ENCODE measurements at regions not wholly inside any gene's neighbourhood (a gene's known extent, or its start where the extent isn't known, plus 50 kb on each side); places are given as distances from the start of the nearest gene placed in this dataset.
A peak's percentile ranks its signal among the peaks of the same experiment; 100 is the strongest.
"Not testable (repeated sequence)": the region's sequence is repeated elsewhere in the genome, so short reads cannot be mapped to it uniquely, and the experiment has no call there.

DNA sequence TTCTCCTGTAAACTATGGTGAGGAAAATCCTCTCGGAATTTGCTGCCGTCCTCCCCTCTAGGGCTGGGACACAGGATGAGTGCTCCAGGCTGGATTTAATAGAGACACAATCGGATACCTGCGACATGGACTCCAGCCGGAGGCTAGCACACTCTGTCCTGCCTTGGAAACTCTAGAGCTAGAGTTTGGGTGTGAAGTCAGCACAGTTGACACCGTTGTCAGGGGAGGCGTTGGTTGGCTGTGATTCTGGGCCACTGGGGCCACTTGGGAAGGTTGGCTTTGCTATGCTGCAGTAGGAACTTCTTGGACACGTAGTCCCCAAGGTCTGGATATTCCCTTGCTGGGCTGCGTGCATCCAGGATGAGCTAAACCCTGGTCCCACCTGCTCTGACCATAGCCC lies 169.4 kb downstream of the NRN1 start:
- Histone ChIP-seq H3K36me3 (replicated peaks in 1 of 2; ENCODE audit: control insufficient read depth in 2 of 2, insufficient read depth in 2 of 2, low read length in 2 of 2) (no peaks in the 10 kb centered on the region), H4K8ac (ENCODE audit: low read depth, low read length) (no peak overlapping the region), H2AFZ (ENCODE audit: low read length) (no peak overlapping the region), H3K9me3 (replicated peaks in 1 of 2; ENCODE audit: control insufficient read depth in 2 of 2, insufficient read depth in 1 of 2, low read depth in 1 of 2, low read length in 2 of 2) (peaks cover 0 to 3% of the 10 kb centered on the region in 2 donors), H3K27me3 (ENCODE audit: control insufficient read depth in 3 of 3, insufficient read depth in 3 of 3, low read depth in 1 of 3, low read length in 3 of 3) (no peaks in the 10 kb centered on the region), H3K4me1 (ENCODE audit: control insufficient read depth in 2 of 2, insufficient read depth in 1 of 2, low read depth in 1 of 2, low read length in 2 of 2) (peaks cover 0 to 15% of the 10 kb centered on the region in 2 donors), H4K91ac (ENCODE audit: low read depth, low read length, poor library complexity) (no peak overlapping the region), H3K4me3 (ENCODE audit: low read length in 2 of 2) (no peak overlapping the region), H2BK120ac (ENCODE audit: low read depth, low read length) (no peak overlapping the region), H3K4me2 (ENCODE audit: insufficient read depth, low read length, poor library complexity, severe bottlenecking) (no peak overlapping the region), H3K9ac (ENCODE audit: low read depth, low read length, poor library complexity) (no peak overlapping the region), H3K4ac (ENCODE audit: low read length) (no peak overlapping the region), H3K27ac (replicated peaks; ENCODE audit: low read length) (no peak overlapping the region), H3K14ac (ENCODE audit: low read length) (no peak overlapping the region), H3K79me1 (ENCODE audit: low read depth, low read length) (no peaks in the 10 kb centered on the region), H2BK5ac (ENCODE audit: low read length) (no peak overlapping the region), H3K18ac (ENCODE audit: low read length) (peak overlapping the region; percentile 35), H2BK15ac (ENCODE audit: low read length) (no peak overlapping the region), H3K23ac (ENCODE audit: low read depth, low read length, poor library complexity) (no peak overlapping the region), H2AK5ac (ENCODE audit: low read depth, low read length) (peak overlapping the region; percentile 15), H2BK12ac (ENCODE audit: low read length) (no peak overlapping the region)
- no peak for DNase-seq (ENCODE audit: low spot score)
- WGBS, 2 donors (ENCODE audit: extremely low coverage in 2 of 2, insufficient read length in 2 of 2, insufficient replicate concordance in 1 of 2), result no CpG with 5 or more reads among the region's 9 CpGs

DNA sequence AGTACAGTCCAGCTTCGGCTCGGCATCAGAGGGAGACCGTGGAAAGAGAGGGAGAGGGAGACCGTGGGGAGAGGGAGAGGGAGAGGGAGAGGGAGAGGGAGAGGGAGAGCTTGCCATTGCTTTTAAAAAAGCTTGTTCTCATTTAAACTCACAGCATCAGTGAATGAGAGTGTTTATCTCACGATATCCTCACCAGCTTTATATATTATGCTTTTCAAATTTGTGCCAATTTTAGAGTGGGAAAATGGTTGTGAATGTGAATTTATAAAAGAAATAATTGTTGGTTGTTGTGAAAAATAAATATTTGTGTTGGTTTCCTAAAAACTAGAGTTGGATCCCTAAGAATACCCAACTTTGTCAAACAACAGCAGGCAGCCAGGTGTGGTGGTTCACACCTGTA lies 170.1 kb downstream of the NRN1 start:
- no CpG with 5 or more reads among the region's 5 CpGs for WGBS, 2 donors (ENCODE audit: extremely low coverage in 2 of 2, insufficient read length in 2 of 2, insufficient replicate concordance in 1 of 2)
- not testable (repeated sequence) for H3K4me2 ChIP-seq (ENCODE audit: insufficient read depth, low read length, poor library complexity, severe bottlenecking); H3K36me3 ChIP-seq (replicated peaks in 1 of 2; ENCODE audit: control insufficient read depth in 2 of 2, insufficient read depth in 2 of 2, low read length in 2 of 2); H2BK5ac ChIP-seq (ENCODE audit: low read length); H3K27me3 ChIP-seq (ENCODE audit: control insufficient read depth in 3 of 3, insufficient read depth in 3 of 3, low read depth in 1 of 3, low read length in 3 of 3); H3K4me3 ChIP-seq (ENCODE audit: low read length in 2 of 2); H3K14ac ChIP-seq (ENCODE audit: low read length); DNase-seq (ENCODE audit: low spot score); H3K27ac ChIP-seq (replicated peaks; ENCODE audit: low read length); H4K91ac ChIP-seq (ENCODE audit: low read depth, low read length, poor library complexity); H3K4ac ChIP-seq (ENCODE audit: low read length); H2BK12ac ChIP-seq (ENCODE audit: low read length); H3K9ac ChIP-seq (ENCODE audit: low read depth, low read length, poor library complexity); H2BK120ac ChIP-seq (ENCODE audit: low read depth, low read length); H2AK5ac ChIP-seq (ENCODE audit: low read depth, low read length); H2AFZ ChIP-seq (ENCODE audit: low read length); H2BK15ac ChIP-seq (ENCODE audit: low read length); H3K18ac ChIP-seq (ENCODE audit: low read length); H3K23ac ChIP-seq (ENCODE audit: low read depth, low read length, poor library complexity); H3K79me1 ChIP-seq (ENCODE audit: low read depth, low read length); H3K9me3 ChIP-seq (replicated peaks in 1 of 2; ENCODE audit: control insufficient read depth in 2 of 2, insufficient read depth in 1 of 2, low read depth in 1 of 2, low read length in 2 of 2); H4K8ac ChIP-seq (ENCODE audit: low read depth, low read length)
- H3K4me1 ChIP-seq (ENCODE audit: control insufficient read depth in 2 of 2, insufficient read depth in 1 of 2, low read depth in 1 of 2, low read length in 2 of 2), result peaks cover 0 to 18% of the 10 kb centered on the region in 2 donors

DNA sequence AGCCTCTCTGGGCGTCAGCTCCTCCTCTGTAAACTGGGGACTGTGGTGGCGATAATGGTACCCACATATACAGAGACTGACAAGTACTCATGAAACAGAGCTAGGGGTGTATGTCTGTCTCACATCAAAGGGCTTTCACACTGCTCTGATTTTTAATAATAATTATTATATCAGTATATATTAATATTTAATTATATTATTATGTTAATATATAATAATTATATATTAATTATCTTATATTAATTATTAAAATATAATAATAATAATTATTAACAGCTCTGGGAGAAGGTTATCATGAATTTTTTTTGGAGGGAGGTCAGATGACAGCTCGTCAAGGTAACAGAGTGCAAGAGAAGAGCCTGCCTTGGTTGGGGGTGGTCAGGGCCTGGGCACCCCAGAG lies 173.6 kb downstream of the NRN1 start:
- H3K27ac ChIP-seq (replicated peaks; ENCODE audit: low read length), result no peak overlapping the region
- no peaks in the 10 kb centered on the region for H3K27me3 ChIP-seq (ENCODE audit: control insufficient read depth in 3 of 3, insufficient read depth in 3 of 3, low read depth in 1 of 3, low read length in 3 of 3)
- no peak overlapping the region for H3K4ac ChIP-seq (ENCODE audit: low read length)
- no peaks in the 10 kb centered on the region for H3K36me3 ChIP-seq (replicated peaks in 1 of 2; ENCODE audit: control insufficient read depth in 2 of 2, insufficient read depth in 2 of 2, low read length in 2 of 2)
- no peaks in the 10 kb centered on the region for H3K9me3 ChIP-seq (replicated peaks in 1 of 2; ENCODE audit: control insufficient read depth in 2 of 2, insufficient read depth in 1 of 2, low read depth in 1 of 2, low read length in 2 of 2)
- H3K18ac ChIP-seq (ENCODE audit: low read length), result no peak overlapping the region
- WGBS, 2 donors (ENCODE audit: extremely low coverage in 2 of 2, insufficient read length in 2 of 2, insufficient replicate concordance in 1 of 2), result no CpG with 5 or more reads among the region's 3 CpGs
- H2AFZ ChIP-seq (ENCODE audit: low read length), result no peak overlapping the region
- H3K4me1 ChIP-seq (ENCODE audit: control insufficient read depth in 2 of 2, insufficient read depth in 1 of 2, low read depth in 1 of 2, low read length in 2 of 2), result peaks cover 3 to 10% of the 10 kb centered on the region in 2 donors
- no peak overlapping the region for H2BK15ac ChIP-seq (ENCODE audit: low read length)
- peak overlapping the region; percentile 94 for H2BK120ac ChIP-seq (ENCODE audit: low read depth, low read length)
- H2BK12ac ChIP-seq (ENCODE audit: low read length), result no peak overlapping the region
- H3K23ac ChIP-seq (ENCODE audit: low read depth, low read length, poor library complexity), result no peak overlapping the region
- no peak overlapping the region for H3K9ac ChIP-seq (ENCODE audit: low read depth, low read length, poor library complexity)
- no peak for DNase-seq (ENCODE audit: low spot score)
- H3K14ac ChIP-seq (ENCODE audit: low read length), result no peak overlapping the region
- no peak overlapping the region for H4K91ac ChIP-seq (ENCODE audit: low read depth, low read length, poor library complexity)
- H2BK5ac ChIP-seq (ENCODE audit: low read length), result peak overlapping the region; percentile 75
- no peak overlapping the region for H3K4me3 ChIP-seq (ENCODE audit: low read length in 2 of 2)
- H4K8ac ChIP-seq (ENCODE audit: low read depth, low read length), result no peak overlapping the region
- H3K79me1 ChIP-seq (ENCODE audit: low read depth, low read length), result no peaks in the 10 kb centered on the region
- H3K4me2 ChIP-seq (ENCODE audit: insufficient read depth, low read length, poor library complexity, severe bottlenecking), result no peak overlapping the region
- peak overlapping the region; percentile 92 for H2AK5ac ChIP-seq (ENCODE audit: low read depth, low read length)

DNA sequence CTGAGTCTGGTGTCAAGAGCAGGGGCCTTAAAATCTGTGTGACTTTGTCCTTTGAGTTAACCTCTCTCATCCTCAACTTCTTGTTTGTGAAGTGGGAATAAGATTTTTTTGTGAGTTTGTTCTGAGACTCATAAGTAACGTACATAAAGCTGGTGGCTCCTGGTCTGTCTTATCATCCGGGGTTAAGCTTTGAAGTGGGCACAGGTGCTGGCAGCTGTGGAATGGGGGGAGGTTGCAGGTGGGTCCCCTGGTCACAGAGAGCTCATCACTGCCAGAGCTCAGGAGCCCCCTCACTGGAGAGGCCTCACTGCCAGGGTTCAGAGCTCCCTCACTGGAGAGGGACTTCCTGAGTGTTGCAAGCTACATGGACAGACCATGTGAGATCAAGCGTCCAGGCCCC lies 174.1 kb downstream of the NRN1 start:
- no peak overlapping the region for H3K14ac ChIP-seq (ENCODE audit: low read length)
- peaks cover 8 to 13% of the 10 kb centered on the region in 2 donors for H3K4me1 ChIP-seq (ENCODE audit: control insufficient read depth in 2 of 2, insufficient read depth in 1 of 2, low read depth in 1 of 2, low read length in 2 of 2)
- no peak overlapping the region for H2BK15ac ChIP-seq (ENCODE audit: low read length)
- H3K18ac ChIP-seq (ENCODE audit: low read length), result peak overlapping the region; percentile 80
- no peak overlapping the region for H3K9ac ChIP-seq (ENCODE audit: low read depth, low read length, poor library complexity)
- H3K23ac ChIP-seq (ENCODE audit: low read depth, low read length, poor library complexity), result no peak overlapping the region
- H4K8ac ChIP-seq (ENCODE audit: low read depth, low read length), result no peak overlapping the region
- DNase-seq (ENCODE audit: low spot score), result no peak
- no peaks in the 10 kb centered on the region for H3K36me3 ChIP-seq (replicated peaks in 1 of 2; ENCODE audit: control insufficient read depth in 2 of 2, insufficient read depth in 2 of 2, low read length in 2 of 2)
- no peak overlapping the region for H2AFZ ChIP-seq (ENCODE audit: low read length)
- no peak overlapping the region for H4K91ac ChIP-seq (ENCODE audit: low read depth, low read length, poor library complexity)
- no peak overlapping the region for H2BK12ac ChIP-seq (ENCODE audit: low read length)
- no peak overlapping the region for H3K27ac ChIP-seq (replicated peaks; ENCODE audit: low read length)
- peak overlapping the region; percentile 75 for H2BK5ac ChIP-seq (ENCODE audit: low read length)
- H2AK5ac ChIP-seq (ENCODE audit: low read depth, low read length), result peak overlapping the region; percentile 92
- no peak overlapping the region for H3K4ac ChIP-seq (ENCODE audit: low read length)
- H3K79me1 ChIP-seq (ENCODE audit: low read depth, low read length), result no peaks in the 10 kb centered on the region
- H3K4me3 ChIP-seq (ENCODE audit: low read length in 2 of 2), result no peak overlapping the region
- peak overlapping the region; percentile 94 for H2BK120ac ChIP-seq (ENCODE audit: low read depth, low read length)
- H3K9me3 ChIP-seq (replicated peaks in 1 of 2; ENCODE audit: control insufficient read depth in 2 of 2, insufficient read depth in 1 of 2, low read depth in 1 of 2, low read length in 2 of 2), result no peaks in the 10 kb centered on the region
- WGBS, 2 donors (ENCODE audit: extremely low coverage in 2 of 2, insufficient read length in 2 of 2, insufficient replicate concordance in 1 of 2), result no CpG with 5 or more reads among the region's 3 CpGs
- no peaks in the 10 kb centered on the region for H3K27me3 ChIP-seq (ENCODE audit: control insufficient read depth in 3 of 3, insufficient read depth in 3 of 3, low read depth in 1 of 3, low read length in 3 of 3)
- no peak overlapping the region for H3K4me2 ChIP-seq (ENCODE audit: insufficient read depth, low read length, poor library complexity, severe bottlenecking)

All from neuronal stem cell (in vitro differentiated cells).